ENCODE measurements at regions not wholly inside any gene's neighbourhood (a gene's known extent, or its start where the extent isn't known, plus 50 kb on each side); places are given as distances from the start of the nearest gene placed in this dataset.

DNA sequence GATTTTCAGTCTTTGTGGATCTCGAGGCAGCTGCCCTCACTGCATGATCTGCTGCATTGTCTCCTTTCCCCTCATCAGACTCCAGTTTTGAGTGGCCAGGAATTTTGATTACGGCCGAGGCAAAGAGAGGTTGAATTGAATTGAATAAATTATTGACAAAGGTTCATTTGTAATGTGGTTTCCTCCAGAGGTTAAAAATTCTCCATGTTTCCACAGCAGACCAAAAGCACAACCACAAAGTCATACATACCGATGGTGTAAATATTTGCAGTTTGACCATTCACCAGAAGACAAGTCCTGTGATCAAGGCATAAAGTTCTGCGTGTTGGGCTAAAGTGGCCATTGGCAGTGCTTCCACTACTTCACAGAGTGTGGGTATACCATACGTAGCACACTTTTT lies 343.8 kb upstream of the MYT1L start:
- ChIA-PET POLR2A (no interaction called here), RAD21 (ENCODE audit: low non-redundant PET in 1 of 2, low total read pairs in 2 of 2, uncharacterized antibody in 2 of 2, unreplicated experiment in 2 of 2) (no interaction called here), CTCF (no interaction called here)
- no peak overlapping the region for H3K27ac ChIP-seq (ENCODE audit: low read depth, low read length)
- no peaks in the 10 kb centered on the region for H3K9me2 ChIP-seq (ENCODE audit: insufficient read depth)
- H3K9ac ChIP-seq (ENCODE audit: low read length), result no peak overlapping the region
- no peaks in the 10 kb centered on the region for H4K20me1 ChIP-seq (ENCODE audit: insufficient read depth)
- H3K4me2 ChIP-seq (ENCODE audit: low read length), result no peak overlapping the region
- ATAC-seq, result no peak
- peaks cover 17% of the 10 kb centered on the region; the same call in 1 of the 2 replicates for H3K27me3 ChIP-seq (ENCODE audit: insufficient read depth, low read length)
- DNase-seq (ENCODE audit: low read depth, low spot score), result no peak
- no TSS peak for BruUV-seq (replicated peaks)
- H3K9me3 ChIP-seq (ENCODE audit: control insufficient read depth in 1 of 2, insufficient read depth in 1 of 2, low read depth in 1 of 2, low read length in 2 of 2), result no peaks in the 10 kb centered on the region
- no peak overlapping the region for H3K4me3 ChIP-seq (replicated peaks in 1 of 2; ENCODE audit: low read depth in 1 of 2, low read length in 2 of 2)
- no peaks in the 10 kb centered on the region for H3K36me3 ChIP-seq (ENCODE audit: control insufficient read depth in 1 of 2, insufficient read depth in 2 of 2, low read length in 2 of 2)
- no peaks in the 10 kb centered on the region for H3K79me2 ChIP-seq (ENCODE audit: insufficient read depth, low read length)
- TF ChIP-seq EZH2phosphoT487 (IDR thresholded peaks at IDR 0.05; ENCODE audit: borderline replicate concordance), result no peak
- no peak for TF ChIP-seq FOSL1 (IDR thresholded peaks at IDR 0.05; ENCODE audit: low read depth)
- TF ChIP-seq, protein P1, sequence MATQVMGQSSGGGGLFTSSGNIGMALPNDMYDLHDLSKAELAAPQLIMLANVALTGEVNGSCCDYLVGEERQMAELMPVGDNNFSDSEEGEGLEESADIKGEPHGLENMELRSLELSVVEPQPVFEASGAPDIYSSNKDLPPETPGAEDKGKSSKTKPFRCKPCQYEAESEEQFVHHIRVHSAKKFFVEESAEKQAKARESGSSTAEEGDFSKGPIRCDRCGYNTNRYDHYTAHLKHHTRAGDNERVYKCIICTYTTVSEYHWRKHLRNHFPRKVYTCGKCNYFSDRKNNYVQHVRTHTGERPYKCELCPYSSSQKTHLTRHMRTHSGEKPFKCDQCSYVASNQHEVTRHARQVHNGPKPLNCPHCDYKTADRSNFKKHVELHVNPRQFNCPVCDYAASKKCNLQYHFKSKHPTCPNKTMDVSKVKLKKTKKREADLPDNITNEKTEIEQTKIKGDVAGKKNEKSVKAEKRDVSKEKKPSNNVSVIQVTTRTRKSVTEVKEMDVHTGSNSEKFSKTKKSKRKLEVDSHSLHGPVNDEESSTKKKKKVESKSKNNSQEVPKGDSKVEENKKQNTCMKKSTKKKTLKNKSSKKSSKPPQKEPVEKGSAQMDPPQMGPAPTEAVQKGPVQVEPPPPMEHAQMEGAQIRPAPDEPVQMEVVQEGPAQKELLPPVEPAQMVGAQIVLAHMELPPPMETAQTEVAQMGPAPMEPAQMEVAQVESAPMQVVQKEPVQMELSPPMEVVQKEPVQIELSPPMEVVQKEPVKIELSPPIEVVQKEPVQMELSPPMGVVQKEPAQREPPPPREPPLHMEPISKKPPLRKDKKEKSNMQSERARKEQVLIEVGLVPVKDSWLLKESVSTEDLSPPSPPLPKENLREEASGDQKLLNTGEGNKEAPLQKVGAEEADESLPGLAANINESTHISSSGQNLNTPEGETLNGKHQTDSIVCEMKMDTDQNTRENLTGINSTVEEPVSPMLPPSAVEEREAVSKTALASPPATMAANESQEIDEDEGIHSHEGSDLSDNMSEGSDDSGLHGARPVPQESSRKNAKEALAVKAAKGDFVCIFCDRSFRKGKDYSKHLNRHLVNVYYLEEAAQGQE (IDR thresholded peaks at IDR 0.05; ENCODE audit: low read depth), result no peak
- no peak for TF ChIP-seq JUND (IDR thresholded peaks at IDR 0.05)
- no peak for TF ChIP-seq YY1 (IDR thresholded peaks at IDR 0.05; ENCODE audit: extremely low read depth, insufficient replicate concordance, low read depth, low read length)
- TF ChIP-seq ZNF274 (IDR thresholded peaks at IDR 0.05; ENCODE audit: low read depth, low read length), result no peak
- TF ChIP-seq, protein P2, sequence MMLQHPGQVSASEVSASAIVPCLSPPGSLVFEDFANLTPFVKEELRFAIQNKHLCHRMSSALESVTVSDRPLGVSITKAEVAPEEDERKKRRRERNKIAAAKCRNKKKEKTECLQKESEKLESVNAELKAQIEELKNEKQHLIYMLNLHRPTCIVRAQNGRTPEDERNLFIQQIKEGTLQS (IDR thresholded peaks at IDR 0.05), result no peak
- intact Hi-C loops (cut with micrococcal nuclease), result no loop called here
- H2AFZ ChIP-seq (ENCODE audit: low read depth, low read length, poor library complexity, severe bottlenecking), result no peak overlapping the region
- H3K4me1 ChIP-seq (ENCODE audit: control insufficient read depth in 1 of 2, insufficient read depth in 2 of 2, low read length in 2 of 2), result no peaks in the 10 kb centered on the region

Measured in HCT116 (cell line).